CD4-positive, alpha-beta T cell treated with Interleukin-4 for 4 hours (primary cell): ENCODE measurements at regions not wholly inside any gene's neighbourhood (a gene's known extent, or its start where the extent isn't known, plus 50 kb on each side); places are given as distances from the start of the nearest gene placed in this dataset.

Experiments
- DNase-seq: peaks from one replicate; pipeline ENCODE4 v3.0.0-alpha.2; 2020

- DNase-seq, result no peak
These were observed 419.2 kb downstream of the EPM2A start for GRCh38 chr6:145315982-145316600.

DNA sequence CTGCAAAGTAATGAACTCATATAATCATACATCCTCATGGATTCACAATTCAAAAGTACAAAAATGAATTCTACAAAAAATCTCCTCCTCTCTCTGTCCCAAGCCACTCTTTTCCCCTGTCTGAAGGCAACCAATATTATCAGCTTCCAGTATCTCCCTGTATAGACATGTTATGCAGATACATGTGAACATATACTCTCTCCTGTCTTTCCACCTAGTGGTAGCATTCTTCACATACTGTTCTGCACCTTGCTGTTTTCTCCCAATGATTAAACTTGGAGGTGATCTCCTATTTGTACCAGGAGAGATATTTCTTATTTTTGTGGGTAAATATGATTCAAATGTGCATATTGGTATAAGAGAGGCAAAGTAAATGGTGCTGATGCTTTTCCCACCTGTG, 416.4 kb downstream of the EPM2A start:
- no peak for DNase-seq

DNA sequence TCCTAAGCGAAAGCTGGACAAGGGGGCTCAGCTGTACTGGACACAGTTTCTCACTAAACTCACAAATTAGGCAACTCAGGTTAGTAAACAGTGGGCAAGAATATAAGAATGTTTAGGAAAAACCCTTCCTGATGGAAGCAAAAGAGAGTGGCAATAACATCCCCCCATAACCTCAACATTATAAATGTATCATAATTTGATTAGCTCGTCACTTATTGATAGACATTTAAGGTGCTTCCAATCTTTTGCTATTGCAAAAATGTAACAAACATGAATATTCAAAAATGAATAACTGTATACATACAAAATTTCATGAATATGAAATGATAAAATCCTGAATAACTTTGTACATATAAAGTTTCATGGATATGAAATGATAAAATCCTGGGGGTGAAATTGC, 415.7 kb downstream of the EPM2A start:
- no peak for DNase-seq

DNA sequence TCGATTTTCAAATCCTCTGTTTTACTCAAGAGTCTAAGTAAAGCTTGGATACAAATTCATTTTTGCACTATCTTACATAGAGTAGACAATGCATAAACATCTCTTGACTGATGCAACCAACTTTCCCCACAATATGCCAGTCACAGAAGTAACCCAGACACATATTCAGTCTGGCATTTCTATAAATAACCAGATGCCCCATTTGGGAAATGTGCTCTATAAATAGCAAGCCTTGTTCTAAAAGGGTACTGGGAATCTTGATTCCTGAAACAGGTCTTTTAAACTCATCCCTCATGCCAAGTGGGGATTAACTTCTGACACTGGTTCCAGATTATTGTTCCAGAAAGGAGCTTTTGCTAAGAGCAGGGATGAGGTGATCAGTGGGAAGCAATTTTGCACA, 411.7 kb downstream of the EPM2A start:
- no peak for DNase-seq

- DNase-seq, result no peak
These were observed 407.7 kb downstream of the EPM2A start for GRCh38 chr6:145327586-145327985.

DNA sequence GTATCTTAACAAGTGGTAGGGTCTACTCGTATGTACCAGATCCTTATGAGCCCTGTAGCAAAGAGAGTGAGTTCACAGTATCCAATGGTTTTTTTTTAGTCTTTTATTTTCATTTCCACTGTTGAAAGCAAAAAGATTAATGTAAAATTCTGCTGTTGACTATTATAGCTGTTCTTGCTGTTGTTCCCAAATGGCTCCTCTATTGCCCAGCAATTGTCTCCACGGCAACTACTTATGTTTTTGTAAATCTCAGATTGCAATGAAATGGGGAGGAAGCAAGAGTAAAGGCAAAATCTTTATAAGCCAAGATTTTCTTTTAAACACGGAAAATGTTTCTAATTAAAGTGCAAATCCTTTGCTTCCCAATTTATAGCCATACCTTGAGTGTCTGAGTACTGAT, 406.1 kb downstream of the EPM2A start:
- no peak for DNase-seq

- no peak for DNase-seq
These were observed 404.3 kb downstream of the EPM2A start for GRCh38 chr6:145331066-145331465.

DNA sequence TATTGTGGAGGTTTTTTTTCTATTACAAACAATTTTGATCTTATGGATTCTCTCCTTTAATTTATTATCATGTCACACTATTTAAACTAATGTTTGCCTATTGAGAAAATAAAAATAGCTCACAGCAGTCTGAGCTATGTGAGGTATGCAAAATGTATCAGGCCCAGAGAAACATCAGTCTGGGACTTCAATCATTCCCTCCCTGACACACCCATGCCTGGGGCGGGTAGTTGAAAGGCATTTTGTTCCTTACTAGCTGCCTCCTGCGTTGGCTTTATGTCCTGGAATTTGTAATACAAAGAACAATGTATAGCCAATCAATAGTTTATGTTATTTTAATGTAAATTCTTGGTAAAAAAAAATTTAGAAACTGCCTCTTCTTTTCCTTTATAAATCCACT, 403.3 kb downstream of the EPM2A start:
- DNase-seq, result no peak

- no peak for DNase-seq
These were observed 399.2 kb downstream of the EPM2A start for GRCh38 chr6:145336119-145336518.

DNA sequence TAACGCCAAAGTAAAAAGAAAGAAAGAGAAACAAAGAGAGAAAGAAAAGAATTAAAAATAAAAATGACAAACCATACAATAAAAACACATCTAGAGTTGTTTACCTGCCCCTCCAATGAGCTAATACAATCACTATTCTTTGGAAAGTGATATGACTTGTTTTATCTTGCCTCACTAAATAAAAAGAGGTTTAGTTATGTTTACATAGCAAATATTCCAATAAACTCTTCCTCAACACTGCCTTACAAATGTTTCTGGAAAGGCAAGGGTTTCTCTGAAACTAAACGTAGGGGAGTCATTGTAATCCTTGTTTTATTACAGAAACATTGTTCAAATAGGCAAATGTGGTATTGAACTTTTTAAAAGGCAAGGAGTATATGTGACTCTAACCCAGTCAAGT, 396.2 kb downstream of the EPM2A start:
- DNase-seq, result no peak

DNA sequence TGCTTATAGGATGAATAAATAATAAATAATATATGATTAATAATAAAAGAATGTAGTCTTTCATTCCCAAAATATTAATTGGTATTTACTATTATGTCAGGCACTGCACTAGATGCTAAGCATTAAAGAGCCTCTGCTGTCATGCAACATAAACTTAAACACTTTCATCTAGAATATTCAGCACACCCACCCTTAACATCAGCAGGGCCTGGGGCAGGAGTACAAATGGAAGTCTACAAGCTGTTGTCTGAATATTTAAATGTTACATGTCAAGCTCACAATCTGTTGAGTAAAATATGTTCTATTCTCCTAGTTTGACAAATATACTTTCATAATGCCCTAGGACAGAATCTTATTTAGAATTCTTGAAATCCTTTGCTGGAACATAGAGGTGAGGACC, 395.1 kb downstream of the EPM2A start:
- no peak for DNase-seq

- no peak for DNase-seq
These were observed 390.2 kb downstream of the EPM2A start for GRCh38 chr6:145345094-145345493.

DNA sequence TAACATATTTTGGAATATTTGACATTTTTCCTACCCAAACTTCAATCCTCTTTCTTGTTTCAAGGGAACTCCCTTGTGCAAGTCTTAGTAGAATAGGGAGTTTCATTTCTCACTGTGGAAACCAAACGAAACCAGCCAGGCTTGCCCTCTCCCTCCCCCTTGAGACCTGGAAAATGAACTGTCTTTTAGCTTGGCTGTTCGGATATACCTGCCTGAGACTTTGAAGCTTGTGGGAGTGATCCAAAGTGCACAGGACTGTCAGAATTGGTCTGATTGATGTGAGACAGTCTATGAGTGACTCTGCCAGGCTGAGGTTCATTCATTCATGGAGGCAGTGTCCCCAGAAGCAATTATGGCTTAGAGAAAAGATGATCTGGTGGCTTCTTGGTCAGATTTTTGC, 388.1 kb downstream of the EPM2A start:
- no peak for DNase-seq

- no peak for DNase-seq
These were observed 385.3 kb downstream of the EPM2A start for GRCh38 chr6:145349950-145350510.

DNA sequence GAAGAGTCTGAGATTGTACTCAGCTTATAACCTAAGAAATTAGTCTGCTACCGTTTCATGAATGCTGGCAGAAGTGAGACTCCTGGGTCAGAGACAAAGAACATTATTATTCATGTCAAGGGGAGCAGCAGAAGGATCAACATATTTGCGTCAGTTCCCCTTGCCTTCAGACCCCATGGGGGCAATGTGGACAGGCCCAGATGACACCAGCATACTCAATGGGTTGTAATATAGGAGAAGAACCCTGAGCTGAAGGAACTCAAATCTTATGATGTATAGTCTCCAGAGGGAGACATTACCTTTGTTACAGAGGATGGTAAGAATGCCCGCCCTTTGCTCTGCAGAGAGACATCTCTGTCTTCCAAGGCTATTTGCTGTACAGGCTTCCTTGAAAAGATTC, 384.4 kb downstream of the EPM2A start:
- DNase-seq, result no peak

- DNase-seq, result no peak
These were observed 382.8 kb downstream of the EPM2A start for GRCh38 chr6:145352382-145353080.

DNA sequence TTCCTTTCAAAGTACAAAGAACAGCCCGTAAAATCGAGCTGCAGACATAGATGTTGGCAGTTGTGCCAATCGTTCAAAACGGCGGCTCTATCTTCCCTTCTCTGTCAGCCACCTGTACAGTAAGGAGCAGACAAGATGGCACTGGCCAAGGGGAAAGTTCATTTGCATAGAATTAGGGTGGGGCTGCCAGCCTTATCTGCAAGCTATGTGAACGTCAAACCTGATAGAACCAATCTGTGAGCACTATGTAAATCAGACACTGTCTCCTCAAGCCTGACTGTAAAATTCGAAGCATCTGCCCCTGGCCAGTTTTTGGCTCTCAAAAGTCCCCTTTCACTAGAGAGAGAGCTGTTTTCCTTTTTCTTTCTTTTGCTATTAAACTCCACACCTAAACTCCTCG, 374.5 kb downstream of the EPM2A start:
- no peak for DNase-seq

DNA sequence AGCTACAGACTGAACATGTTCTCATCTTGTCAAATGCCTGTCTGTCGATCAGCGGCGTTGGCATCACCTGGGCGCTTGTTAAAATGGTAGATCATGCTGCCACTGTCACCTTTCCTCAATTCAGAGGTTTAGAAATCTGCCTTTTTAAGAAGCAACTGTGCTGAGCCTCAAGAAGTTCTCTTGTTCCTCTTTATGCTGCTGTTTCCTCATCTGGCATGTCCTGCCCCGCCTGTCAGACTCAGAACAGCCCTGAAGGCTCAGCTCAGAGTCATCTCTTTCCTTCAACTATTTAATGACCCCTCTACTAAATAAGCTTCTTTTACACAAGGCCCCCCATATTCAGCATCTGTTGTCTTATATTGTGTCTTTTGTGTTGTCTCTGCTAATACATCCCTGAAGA, 368.2 kb downstream of the EPM2A start:
- no peak for DNase-seq

GRCh38 chr6:145368075-145368474, 367.2 kb downstream of the EPM2A start:
- no peak for DNase-seq

DNA sequence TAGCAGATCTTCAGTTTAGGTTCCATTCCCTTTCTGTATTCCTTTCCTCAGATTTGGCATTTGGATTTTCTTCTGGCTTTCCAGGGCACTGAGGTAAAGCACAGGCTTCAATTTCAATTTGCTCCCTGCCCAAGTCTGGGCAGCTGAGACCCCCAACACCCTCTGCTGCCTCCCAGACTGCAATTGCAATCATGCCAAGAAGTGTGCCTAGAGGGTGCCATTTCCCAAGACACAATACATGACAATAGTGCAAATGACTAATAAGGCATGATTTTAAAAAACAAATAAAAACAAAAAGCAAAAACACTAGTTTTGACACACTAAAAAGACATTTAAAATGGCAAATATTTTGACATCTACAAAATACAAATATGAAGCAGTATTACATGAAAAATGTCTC, 364.8 kb downstream of the EPM2A start:
- no peak for DNase-seq

DNA sequence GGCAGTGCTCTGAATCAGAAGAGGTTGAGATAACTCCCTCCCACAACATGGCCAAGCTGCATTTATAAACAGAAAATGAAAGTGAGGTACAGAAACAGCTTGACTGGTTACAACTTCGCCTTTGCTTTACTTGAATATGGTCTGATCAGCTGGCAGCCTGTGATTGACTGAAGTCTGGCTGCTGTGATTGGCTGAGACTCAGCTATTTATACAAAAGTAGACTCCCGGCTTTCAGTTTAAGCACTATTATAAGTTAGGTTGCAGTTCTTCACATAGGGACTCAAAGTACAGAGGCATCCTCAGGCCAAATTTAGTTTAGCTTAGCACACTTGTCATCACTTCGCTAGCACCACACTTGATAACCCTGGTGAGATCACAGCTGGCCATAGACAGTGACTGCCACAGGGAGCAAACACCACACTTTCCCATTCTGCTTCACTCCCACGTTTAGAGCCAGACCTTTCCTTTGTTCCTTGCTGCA, 362.6 kb downstream of the EPM2A start:
- peak; percentile 60 for DNase-seq

DNA sequence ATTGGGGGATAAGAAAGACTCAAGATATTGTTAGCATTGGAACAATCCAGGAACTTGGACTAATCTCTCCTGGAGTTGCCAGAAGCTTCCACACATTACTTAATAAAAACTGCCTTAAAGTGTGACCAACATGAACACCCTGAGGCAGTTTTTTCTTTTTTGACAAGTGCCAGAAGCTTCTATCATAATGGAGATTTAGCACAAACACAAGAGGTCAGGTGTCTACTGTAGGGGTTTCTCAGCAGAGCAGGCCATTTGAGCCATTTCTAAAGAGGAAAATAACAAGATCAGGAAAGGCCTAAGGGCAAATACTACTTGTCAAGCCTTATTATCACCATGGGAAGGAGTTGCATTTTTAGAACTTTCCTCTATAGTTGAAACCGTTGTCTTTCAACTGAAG, 361.5 kb downstream of the EPM2A start:
- DNase-seq, result no peak

DNA sequence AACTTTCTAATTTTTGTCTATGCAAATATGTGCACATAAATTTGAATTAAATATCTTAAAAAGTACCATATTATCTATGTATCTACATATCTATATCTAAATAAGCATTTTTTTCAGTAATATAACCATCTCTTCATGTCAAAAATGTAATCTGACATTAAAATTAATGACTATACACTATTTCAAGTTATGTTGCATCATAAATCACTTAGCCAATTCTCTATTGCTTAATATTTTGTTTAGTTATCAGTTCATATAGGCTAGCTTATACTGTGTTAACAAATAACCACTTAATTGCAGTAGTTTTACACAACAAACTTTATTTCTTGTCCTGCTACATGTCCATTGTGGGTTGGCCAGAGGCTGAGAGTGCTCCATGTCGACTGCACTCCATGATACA, 360.8 kb downstream of the EPM2A start:
- no peak for DNase-seq

- DNase-seq, result no peak
These were observed 359.8 kb downstream of the EPM2A start for GRCh38 chr6:145375502-145375901.

- DNase-seq, result no peak
These were observed 355.1 kb downstream of the EPM2A start for GRCh38 chr6:145380186-145380585.
